SU-DHL-6 (cell line): ENCODE measurements at regions not wholly inside any gene's neighbourhood (a gene's known extent, or its start where the extent isn't known, plus 50 kb on each side); places are given as distances from the start of the nearest gene placed in this dataset.

Experiments
- EZH2phosphoT487 ChIP-seq: fragments of 200-600 bp; sonication (generic), shearing (Covaris generic); conservative IDR thresholded peaks from 2 replicates; pipeline ENCODE4 v1.6.1; 2018; ENCODE audit warnings: mild to moderate bottlenecking, antibody characterized with exemption, low read length, moderate library complexity, mixed read lengths
- TF ChIP-seq, protein P1 (sequence below): fragments of 200-600 bp; sonication (generic); IDR thresholded peaks from one replicate; pipeline ENCODE4 v1.5.1; 2017; ENCODE audit warnings: antibody characterized with exemption, mild to moderate bottlenecking, low read length, moderate library complexity; ENCODE audit not compliant: insufficient read depth, poor library complexity, severe bottlenecking

DNA sequence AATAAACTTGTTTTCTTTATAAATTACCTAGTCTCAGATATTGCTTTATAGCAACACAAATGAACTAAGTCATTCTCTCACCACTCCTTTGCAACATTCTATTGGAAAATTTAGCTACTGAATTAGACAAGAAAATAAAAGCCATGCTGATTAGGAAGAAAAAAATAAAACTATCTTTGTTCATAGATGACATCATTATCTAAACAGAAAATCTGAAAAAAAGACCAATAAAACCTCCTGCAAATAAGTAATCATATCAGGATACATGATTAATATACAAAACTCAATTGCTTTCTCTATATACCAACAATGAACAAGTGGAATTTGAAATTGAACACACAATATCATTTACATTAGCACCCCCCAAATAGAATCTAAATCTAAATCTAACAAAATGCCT, 455.3 kb upstream of the KIF2A start:
- TF ChIP-seq, protein P1, sequence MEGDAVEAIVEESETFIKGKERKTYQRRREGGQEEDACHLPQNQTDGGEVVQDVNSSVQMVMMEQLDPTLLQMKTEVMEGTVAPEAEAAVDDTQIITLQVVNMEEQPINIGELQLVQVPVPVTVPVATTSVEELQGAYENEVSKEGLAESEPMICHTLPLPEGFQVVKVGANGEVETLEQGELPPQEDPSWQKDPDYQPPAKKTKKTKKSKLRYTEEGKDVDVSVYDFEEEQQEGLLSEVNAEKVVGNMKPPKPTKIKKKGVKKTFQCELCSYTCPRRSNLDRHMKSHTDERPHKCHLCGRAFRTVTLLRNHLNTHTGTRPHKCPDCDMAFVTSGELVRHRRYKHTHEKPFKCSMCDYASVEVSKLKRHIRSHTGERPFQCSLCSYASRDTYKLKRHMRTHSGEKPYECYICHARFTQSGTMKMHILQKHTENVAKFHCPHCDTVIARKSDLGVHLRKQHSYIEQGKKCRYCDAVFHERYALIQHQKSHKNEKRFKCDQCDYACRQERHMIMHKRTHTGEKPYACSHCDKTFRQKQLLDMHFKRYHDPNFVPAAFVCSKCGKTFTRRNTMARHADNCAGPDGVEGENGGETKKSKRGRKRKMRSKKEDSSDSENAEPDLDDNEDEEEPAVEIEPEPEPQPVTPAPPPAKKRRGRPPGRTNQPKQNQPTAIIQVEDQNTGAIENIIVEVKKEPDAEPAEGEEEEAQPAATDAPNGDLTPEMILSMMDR = no peak
- TF ChIP-seq EZH2phosphoT487 = no peak
